ENCODE measurements at regions not wholly inside any gene's neighbourhood (a gene's known extent, or its start where the extent isn't known, plus 50 kb on each side); places are given as distances from the start of the nearest gene placed in this dataset.
A peak's percentile ranks its signal among the peaks of the same experiment; 100 is the strongest.
"Not testable (repeated sequence)": the region's sequence is repeated elsewhere in the genome, so short reads cannot be mapped to it uniquely, and the experiment has no call there.

GRCh38 chr13:89214185-89214584 lies 1543.0 kb downstream of the SLITRK5 start:
- DNase-seq (ENCODE audit: low read depth) = no peak

GRCh38 chr13:89215319-89215718 lies 1544.1 kb downstream of the SLITRK5 start:
- DNase-seq (ENCODE audit: low read depth) = not testable (repeated sequence)

GRCh38 chr13:89217813-89218212 lies 1546.6 kb downstream of the SLITRK5 start:
- no peak for DNase-seq (ENCODE audit: low read depth)

- DNase-seq (ENCODE audit: low read depth) = no peak
Measured at GRCh38 chr13:89221557-89222158, 1550.5 kb downstream of the SLITRK5 start.

- DNase-seq (ENCODE audit: low read depth) = peak; percentile 6
Measured at GRCh38 chr13:89227356-89227755, 1556.2 kb downstream of the SLITRK5 start.

GRCh38 chr13:89238496-89238895 lies 1567.3 kb downstream of the SLITRK5 start:
- DNase-seq (ENCODE audit: low read depth) = no peak

- DNase-seq (ENCODE audit: low read depth) = no peak
Measured at GRCh38 chr13:89239361-89240127, 1568.4 kb downstream of the SLITRK5 start.

GRCh38 chr13:89255844-89256406 lies 1584.8 kb downstream of the SLITRK5 start:
- no peak for DNase-seq (ENCODE audit: low read depth)

GRCh38 chr13:89267734-89268133 lies 1596.6 kb downstream of the SLITRK5 start:
- peak; percentile 18 for DNase-seq (ENCODE audit: low read depth)

- DNase-seq (ENCODE audit: low read depth) = no peak
Measured at GRCh38 chr13:89269737-89270136, 1598.6 kb downstream of the SLITRK5 start.

- DNase-seq (ENCODE audit: low read depth) = no peak
Measured at GRCh38 chr13:89270736-89271135, 1599.6 kb downstream of the SLITRK5 start.

- DNase-seq (ENCODE audit: low read depth) = no peak
Measured at GRCh38 chr13:89279374-89279773, 1608.2 kb downstream of the SLITRK5 start.

- no peak for DNase-seq (ENCODE audit: low read depth)
Measured at GRCh38 chr13:89281331-89281730, 1610.2 kb downstream of the SLITRK5 start.

- no peak for DNase-seq (ENCODE audit: low read depth)
Measured at GRCh38 chr13:89282241-89282640, 1611.1 kb downstream of the SLITRK5 start.

GRCh38 chr13:89287381-89287780 lies 1616.2 kb downstream of the SLITRK5 start:
- no peak for DNase-seq (ENCODE audit: low read depth)

- DNase-seq (ENCODE audit: low read depth) = no peak
Measured at GRCh38 chr13:89294115-89294867, 1623.1 kb downstream of the SLITRK5 start.

- DNase-seq (ENCODE audit: low read depth) = no peak
Measured at GRCh38 chr13:89307278-89307677, 1636.1 kb downstream of the SLITRK5 start.

GRCh38 chr13:89310943-89311672 lies 1639.9 kb downstream of the SLITRK5 start:
- DNase-seq (ENCODE audit: low read depth) = no peak

GRCh38 chr13:89315287-89315686 lies 1644.1 kb downstream of the SLITRK5 start:
- DNase-seq (ENCODE audit: low read depth) = no peak

GRCh38 chr13:89322466-89322865 lies 1651.3 kb downstream of the SLITRK5 start:
- DNase-seq (ENCODE audit: low read depth) = no peak

- no peak for DNase-seq (ENCODE audit: low read depth)
Measured at GRCh38 chr13:89324582-89324981, 1653.4 kb downstream of the SLITRK5 start.

- no peak for DNase-seq (ENCODE audit: low read depth)
Measured at GRCh38 chr13:89343165-89343564, 1672.0 kb downstream of the SLITRK5 start.
